ENCODE measurements at regions not wholly inside any gene's neighbourhood (a gene's known extent, or its start where the extent isn't known, plus 50 kb on each side); places are given as distances from the start of the nearest gene placed in this dataset.
"Not testable (repeated sequence)": the region's sequence is repeated elsewhere in the genome, so short reads cannot be mapped to it uniquely, and the experiment has no call there.

GRCh38 chr3:182397164-182397563 is 396.1 kb upstream of the ATP11B start:
- no peak for DNase-seq (ENCODE audit: low read depth in 2 of 2)

DNA sequence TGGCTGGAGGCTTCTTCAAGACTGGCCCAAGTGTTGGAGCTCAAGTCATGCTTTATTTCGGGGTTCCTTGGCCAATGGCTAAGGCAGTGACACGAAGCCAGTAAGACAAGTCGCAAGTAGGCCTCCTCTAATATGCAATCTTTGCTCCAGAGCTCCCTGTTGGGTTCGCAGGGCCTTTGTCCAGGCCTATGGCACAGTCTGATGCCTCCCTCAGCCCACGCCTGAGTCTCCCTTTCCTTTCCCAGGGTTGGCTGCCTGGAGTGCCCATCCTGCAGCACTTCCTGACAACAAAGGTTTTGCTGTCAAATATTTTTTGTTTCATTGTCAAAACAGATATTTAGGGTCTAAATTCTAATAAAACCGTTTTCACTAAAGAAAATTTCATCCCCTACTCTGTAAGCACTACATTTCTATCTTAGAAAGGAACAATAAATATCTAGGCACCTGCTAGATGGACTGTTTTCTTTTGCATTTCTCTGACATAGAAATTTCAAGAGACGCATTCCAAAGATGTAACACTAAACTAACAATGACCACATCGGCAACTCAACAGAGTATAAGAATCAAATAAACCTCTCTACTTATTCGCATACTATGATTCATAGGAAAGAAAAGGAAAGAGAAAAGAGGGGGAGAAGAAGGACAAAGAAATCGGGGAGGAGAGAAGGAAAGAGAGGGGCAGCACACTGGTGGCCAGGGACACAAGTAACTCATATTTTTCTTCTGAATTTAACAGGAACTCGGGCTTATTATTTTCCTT is 393.1 kb upstream of the ATP11B start:
- no peak for DNase-seq (ENCODE audit: low read depth in 2 of 2)

DNA sequence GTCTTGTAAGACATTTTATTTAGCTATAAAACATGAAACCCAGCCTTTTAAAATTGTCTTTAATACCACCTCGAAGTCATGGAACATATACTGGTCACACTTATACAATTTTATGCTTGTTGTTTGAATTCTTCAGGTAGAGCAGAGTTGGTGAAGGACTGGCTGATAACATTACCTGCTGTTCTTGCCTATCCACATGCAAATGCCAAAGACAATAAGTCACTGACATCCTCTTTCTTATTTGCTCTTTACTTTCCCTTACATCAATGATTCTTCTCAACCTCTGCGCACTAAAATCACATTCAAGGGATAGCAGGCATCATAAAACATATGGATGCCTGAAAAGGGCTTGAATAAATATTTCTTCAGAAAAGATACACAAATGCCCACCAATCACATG is 392.5 kb upstream of the ATP11B start:
- no peak for DNase-seq (ENCODE audit: low read depth in 2 of 2)

DNA sequence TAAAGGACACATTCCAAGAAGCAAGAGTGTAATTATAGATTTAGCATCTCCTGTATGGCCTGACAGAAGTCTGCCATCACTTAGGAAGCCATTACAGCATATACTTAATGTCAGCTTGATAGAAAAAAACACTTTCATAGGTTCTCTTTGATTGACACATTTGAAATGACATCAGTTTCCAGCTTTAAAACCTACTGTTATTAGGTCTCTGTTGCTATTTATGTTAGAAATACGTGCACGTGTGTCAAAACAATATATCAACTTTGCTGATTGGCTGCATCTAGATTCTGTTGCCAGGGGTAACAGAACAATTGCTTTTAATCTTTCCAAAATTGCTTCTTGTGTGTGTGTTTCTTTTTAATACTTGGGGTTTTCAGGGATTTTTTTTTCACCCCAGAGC is 389.3 kb upstream of the ATP11B start:
- no peak for DNase-seq (ENCODE audit: low read depth in 2 of 2)

DNA sequence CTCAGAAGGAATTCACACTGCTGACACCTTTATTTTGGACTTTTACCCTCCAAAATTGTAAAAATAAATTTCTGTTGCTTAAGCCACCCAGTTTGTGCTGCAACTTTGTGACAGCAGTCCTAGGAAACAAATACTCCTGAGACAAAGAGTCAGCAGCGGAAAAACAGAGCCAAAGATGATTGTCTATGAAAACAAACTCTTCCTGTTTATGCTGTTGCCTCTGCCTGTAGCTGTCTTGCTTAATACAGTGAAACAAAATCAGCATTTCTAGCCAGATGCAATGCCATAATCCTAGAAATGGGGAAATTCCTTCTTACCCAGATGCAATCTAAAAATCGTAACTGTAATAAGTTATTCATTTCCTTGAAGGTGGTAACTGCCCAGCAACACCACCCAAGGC is 387.5 kb upstream of the ATP11B start:
- DNase-seq (ENCODE audit: low read depth in 2 of 2), result no peak

GRCh38 chr3:182406786-182407185 is 386.5 kb upstream of the ATP11B start:
- DNase-seq (ENCODE audit: low read depth in 2 of 2), result no peak

DNA sequence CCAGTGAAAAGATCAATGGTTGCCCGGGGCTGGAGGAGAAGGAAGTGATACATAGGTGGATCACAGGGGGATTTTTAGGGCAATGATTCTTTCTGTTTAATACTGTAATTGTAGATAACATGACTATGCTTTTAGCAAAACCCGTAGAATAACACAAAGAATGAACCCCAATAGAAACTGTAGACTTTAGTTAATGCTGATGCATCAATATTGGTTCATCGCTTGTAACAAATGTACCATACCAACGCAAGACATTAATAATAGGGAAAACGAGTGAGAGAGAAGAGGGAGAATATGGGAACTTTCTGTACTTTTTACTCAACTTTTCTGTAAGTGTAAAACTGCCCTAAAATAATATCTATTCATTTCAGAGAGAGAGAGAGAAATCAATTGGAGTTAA is 383.3 kb upstream of the ATP11B start:
- no peak for DNase-seq (ENCODE audit: low read depth in 2 of 2)

GRCh38 chr3:182412066-182412465 is 381.2 kb upstream of the ATP11B start:
- no peak for DNase-seq (ENCODE audit: low read depth in 2 of 2)

DNA sequence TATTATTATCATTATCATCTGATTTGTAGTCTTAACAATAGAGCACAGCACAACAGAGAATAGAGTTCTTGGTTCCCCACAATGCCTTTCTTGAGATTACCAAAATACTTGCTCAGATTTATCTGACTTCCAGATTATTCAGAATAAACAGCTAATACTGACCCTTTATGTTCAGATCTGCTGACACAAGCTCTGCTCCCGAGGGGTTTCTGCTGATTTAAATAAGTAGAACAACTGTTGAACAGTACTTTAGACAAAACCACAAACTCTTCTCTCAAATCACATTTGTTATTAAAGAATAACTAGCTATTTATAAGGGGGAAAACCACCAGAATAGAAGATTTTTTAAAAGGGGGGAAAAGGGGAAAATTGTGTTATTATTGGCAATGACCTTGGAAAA is 380.2 kb upstream of the ATP11B start:
- no peak for DNase-seq (ENCODE audit: low read depth in 2 of 2)

- no peak for DNase-seq (ENCODE audit: low read depth in 2 of 2)
Measured at GRCh38 chr3:182413682-182414081, 379.6 kb upstream of the ATP11B start.

GRCh38 chr3:182414586-182414985 is 378.7 kb upstream of the ATP11B start:
- DNase-seq (ENCODE audit: low read depth in 2 of 2), result no peak

DNA sequence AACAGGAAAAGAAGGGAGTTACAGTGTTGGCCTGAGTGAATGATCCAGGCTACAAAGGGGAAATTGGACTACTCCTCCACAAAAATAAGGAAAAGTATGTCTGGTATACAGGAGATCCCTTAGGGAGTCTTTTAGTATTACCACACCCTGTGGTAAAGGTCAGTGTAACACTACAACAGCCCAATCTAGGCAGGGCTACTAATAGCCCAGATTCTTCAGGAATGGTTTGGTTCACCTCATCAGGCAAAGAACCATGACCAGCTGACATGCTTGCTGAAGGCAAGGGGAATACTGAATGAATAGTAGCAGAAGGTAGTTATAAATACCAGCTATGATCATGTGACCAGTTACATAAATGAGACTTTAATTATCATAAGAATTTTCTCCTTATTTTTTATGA is 372.6 kb upstream of the ATP11B start:
- no peak for DNase-seq (ENCODE audit: low read depth in 2 of 2)

- no peak for DNase-seq (ENCODE audit: low read depth in 2 of 2)
Measured at GRCh38 chr3:182424006-182424405, 369.3 kb upstream of the ATP11B start.

GRCh38 chr3:182425926-182426718 is 367.2 kb upstream of the ATP11B start:
- DNase-seq (ENCODE audit: low read depth in 2 of 2), result not testable (repeated sequence)

GRCh38 chr3:182431972-182432371 is 361.3 kb upstream of the ATP11B start:
- not testable (repeated sequence) for DNase-seq (ENCODE audit: low read depth in 2 of 2)

DNA sequence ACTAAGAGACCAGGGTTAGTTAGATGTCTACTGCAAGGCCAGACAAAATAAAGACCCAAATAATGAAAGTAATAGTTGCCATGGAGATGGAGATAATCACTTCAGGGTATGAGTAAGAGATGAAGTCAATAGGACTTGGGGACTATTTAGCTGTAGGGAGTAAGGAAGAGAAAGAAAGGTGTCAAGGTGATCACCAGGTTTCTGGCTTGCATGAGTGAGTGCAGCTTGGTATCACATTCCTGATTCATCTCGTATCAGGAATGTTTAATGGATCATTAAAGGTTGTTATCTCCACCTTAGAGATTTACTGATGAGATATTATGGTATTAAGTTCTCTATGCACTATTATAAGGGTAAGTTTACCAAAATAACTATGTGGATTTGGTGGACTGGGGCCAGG is 357.4 kb upstream of the ATP11B start:
- DNase-seq (ENCODE audit: low read depth in 2 of 2), result no peak

- DNase-seq (ENCODE audit: low read depth in 2 of 2), result no peak
Measured at GRCh38 chr3:182436547-182436946, 356.8 kb upstream of the ATP11B start.

DNA sequence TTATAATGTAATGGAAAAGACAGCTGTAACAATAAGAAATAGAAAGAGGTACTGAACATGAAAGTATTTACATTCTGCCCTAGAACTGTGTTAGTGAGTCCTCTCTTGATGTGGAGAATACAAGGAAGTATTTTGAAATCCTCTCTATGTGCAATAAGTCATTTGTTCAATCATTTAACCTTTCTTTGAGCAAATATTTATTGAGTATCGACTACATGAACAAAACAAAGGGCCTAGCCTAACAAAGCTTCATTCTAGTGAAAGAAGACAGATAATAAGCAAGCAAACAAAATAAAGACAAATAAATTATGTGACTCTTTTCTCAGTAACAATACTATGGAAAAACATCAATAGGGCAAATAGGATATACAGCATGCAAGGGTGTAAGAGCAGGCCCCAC is 354.9 kb upstream of the ATP11B start:
- no peak for DNase-seq (ENCODE audit: low read depth in 2 of 2)

DNA sequence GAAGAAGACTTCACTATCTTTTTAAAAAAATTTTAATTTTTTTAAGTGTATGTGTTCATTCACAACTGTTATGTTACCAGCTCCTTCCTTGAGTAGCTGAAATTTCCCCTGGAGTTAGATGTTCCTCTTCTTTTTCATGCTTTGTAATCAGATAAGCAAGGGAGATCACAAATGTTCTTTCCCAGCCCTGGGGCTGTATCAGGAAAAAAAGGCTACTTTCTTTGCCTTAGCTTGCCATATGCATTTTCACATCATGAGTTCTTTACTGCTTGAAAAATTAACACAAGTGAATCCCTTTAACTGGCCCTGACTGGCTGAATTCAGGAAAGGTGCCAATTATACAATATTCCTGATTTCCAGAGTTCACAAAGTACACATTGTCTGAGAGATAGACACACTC is 353.2 kb upstream of the ATP11B start:
- DNase-seq (ENCODE audit: low read depth in 2 of 2), result no peak

GRCh38 chr3:182445576-182445975 is 347.7 kb upstream of the ATP11B start:
- no peak for DNase-seq (ENCODE audit: low read depth in 2 of 2)

GRCh38 chr3:182450942-182451787 is 342.1 kb upstream of the ATP11B start:
- DNase-seq (ENCODE audit: low read depth in 2 of 2), result no peak

DNA sequence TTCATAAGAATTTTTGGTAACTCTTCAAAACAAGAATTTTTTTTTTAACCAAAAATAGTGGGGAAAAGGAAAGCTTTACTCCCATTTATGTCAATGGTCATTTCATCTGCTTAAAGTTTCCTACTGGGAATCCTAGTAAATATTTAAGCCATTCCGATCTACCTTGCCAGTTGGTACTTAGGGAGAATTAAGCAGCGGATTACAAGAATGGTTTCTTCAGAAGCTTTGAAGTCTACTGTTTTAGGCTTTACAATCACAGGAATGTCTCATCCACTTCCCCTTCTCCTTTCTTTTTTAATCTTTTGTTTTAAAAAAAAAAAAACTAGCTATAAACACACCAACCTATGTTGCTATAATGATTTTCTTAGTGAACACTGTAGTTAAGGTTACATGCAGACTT is 341.4 kb upstream of the ATP11B start:
- DNase-seq (ENCODE audit: low read depth in 2 of 2), result no peak
